Common myeloid progenitor, CD34-positive (primary cell): ENCODE measurements at regions not wholly inside any gene's neighbourhood (a gene's known extent, or its start where the extent isn't known, plus 50 kb on each side); places are given as distances from the start of the nearest gene placed in this dataset.
"Not testable (repeated sequence)": the region's sequence is repeated elsewhere in the genome, so short reads cannot be mapped to it uniquely, and the experiment has no call there.

Experiments used
- CTCF ChIA-PET: fragments of 350-600 bp; sonication (Branson Sonifier 250); formaldehyde crosslinking; loops from one replicate; lab custom pipeline; 2021; ENCODE audit warnings: antibody characterized with exemption; lab: Charles Lee
- POLR2A ChIA-PET: fragments of 350-600 bp; sonication (Branson Sonifier 250); formaldehyde crosslinking; loops from one replicate; lab custom pipeline; 2021; ENCODE audit warnings: antibody characterized with exemption; lab: Charles Lee
- DNase-seq, 3 donors: peaks; one replicate each; pipeline versions ENCODE4 v3.0.0 to v3.0.0-alpha.2; 2013
- H3K27ac ChIP-seq, 2 experiments: 1 replicate in 1 of 2; 2 replicates in 1 of 2; pipeline ENCODE4 v1.7.0; 2013; ENCODE audit warnings: inconsistent platforms in 2 of 2, low read length in 2 of 2, mild to moderate bottlenecking in 2 of 2, low read depth in 1 of 2, moderate library complexity in 1 of 2; ENCODE audit not compliant: severe bottlenecking in 2 of 2, insufficient read depth in 1 of 2, poor library complexity in 1 of 2
- H3K27me3 ChIP-seq, 5 experiments: replicated peaks in 2 of 5; 1 replicate in 3 of 5; 2 replicates in 2 of 5; pipeline versions ENCODE4 v1.6.1 to v1.7.0; 2013; ENCODE audit warnings: low read length in 4 of 5, mild to moderate bottlenecking in 2 of 5, moderate library complexity in 2 of 5, inconsistent platforms in 1 of 5; ENCODE audit not compliant: insufficient read depth in 5 of 5, control insufficient read depth in 4 of 5
- H3K36me3 ChIP-seq, 4 experiments: 1 replicate in 2 of 4; 2 replicates in 2 of 4; pipeline versions ENCODE4 v1.6.1 to v1.7.0; 2013; ENCODE audit warnings: low read length in 3 of 4, control low read depth in 1 of 4, mild to moderate bottlenecking in 1 of 4; ENCODE audit not compliant: control insufficient read depth in 4 of 4, insufficient read depth in 4 of 4
- H3K4me1 ChIP-seq, 4 experiments: 1 replicate in 3 of 4; 2 replicates in 1 of 4; pipeline versions ENCODE4 v1.6.1 to v1.7.1; 2013; ENCODE audit warnings: low read length in 3 of 4, mild to moderate bottlenecking in 3 of 4, control low read depth in 1 of 4, inconsistent platforms in 1 of 4, moderate library complexity in 1 of 4; ENCODE audit not compliant: control insufficient read depth in 4 of 4, insufficient read depth in 4 of 4; ENCODE audit errors: control extremely low read depth in 1 of 4
- H3K4me3 ChIP-seq, 7 experiments: 1 replicate in 4 of 7; 2 replicates in 3 of 7; pipeline versions ENCODE4 v1.5.1 to v1.7.0; 2013; ENCODE audit warnings: mild to moderate bottlenecking in 7 of 7, low read length in 6 of 7, moderate library complexity in 6 of 7, inconsistent platforms in 2 of 7, low read depth in 2 of 7, control low read depth in 1 of 7; ENCODE audit not compliant: insufficient read depth in 4 of 7, control insufficient read depth in 1 of 7; ENCODE audit errors: extremely low read depth in 1 of 7
- H3K9me3 ChIP-seq, 5 experiments: 1 replicate in 4 of 5; 2 replicates in 1 of 5; pipeline versions ENCODE4 v1.6.1 to v1.7.1; 2013; ENCODE audit warnings: low read length in 4 of 5, mild to moderate bottlenecking in 2 of 5, inconsistent platforms in 1 of 5, low read depth in 1 of 5, moderate library complexity in 1 of 5; ENCODE audit not compliant: control insufficient read depth in 4 of 5, insufficient read depth in 2 of 5; ENCODE audit errors: control extremely low read depth in 1 of 5
- WGBS: methylation state at CpG from one replicate; pipeline ENCODE4 v1.1.5; 2013; ENCODE audit not compliant: insufficient coverage; 5-methylcytosine and 5-hydroxymethylcytosine counted together

DNA sequence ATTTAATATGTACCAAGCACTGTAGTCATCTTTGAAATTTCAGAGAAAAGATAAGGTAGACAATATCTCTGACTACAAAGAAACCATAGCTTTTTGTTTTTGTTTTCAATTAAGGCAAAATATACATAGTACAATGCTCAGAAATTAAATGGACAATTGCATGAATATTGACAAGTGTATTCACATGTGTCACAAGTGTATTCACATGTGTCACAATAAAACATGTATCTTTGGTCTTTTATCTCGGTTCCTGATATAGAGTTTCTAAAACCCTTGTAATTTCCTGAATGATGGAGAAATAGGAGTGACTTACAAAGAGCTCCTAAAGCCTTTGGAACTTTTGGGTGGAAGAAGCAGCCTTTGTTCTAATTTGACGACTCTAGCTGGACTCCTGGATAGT lies 756.4 kb downstream of the EPHA4 start:
- H3K27ac ChIP-seq, result no peak overlapping the region
- no peaks in the 10 kb centered on the region for H3K4me1 ChIP-seq
- H3K27me3 ChIP-seq, result no peaks in the 10 kb centered on the region
- POLR2A ChIA-PET, result no interaction called here
- no peak overlapping the region for H3K4me3 ChIP-seq
- DNase-seq, result no peak
- WGBS, result 100% methylated on average over 2 of the region's 2 CpGs
- CTCF ChIA-PET, result interaction anchor here (0.5 to 1.2 kb wide), 2 partner anchors 56 to 124 kb away, joined by 3 read pairs; no protein-coding TSS in a partner anchor
- H3K36me3 ChIP-seq, result no peaks in the 10 kb centered on the region
- H3K9me3 ChIP-seq, result no peaks in the 10 kb centered on the region

DNA sequence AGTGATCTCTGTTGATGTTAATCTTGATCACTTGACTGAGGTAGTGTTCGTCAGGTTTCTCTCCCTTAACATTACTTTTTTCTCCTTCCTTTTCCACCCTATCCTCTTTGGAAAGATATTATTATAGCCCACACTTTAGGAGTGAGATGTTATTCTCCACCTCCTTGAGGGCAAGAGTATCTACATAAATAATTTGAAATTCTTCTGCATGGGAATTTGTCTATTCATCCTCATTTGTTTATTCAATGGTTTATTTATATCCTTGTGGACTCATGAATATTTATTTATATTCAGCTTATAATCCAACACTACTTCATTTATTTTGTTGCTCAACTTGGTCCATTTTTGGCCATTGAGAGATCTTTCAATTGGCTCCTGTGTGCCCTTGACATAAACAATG lies 750.4 kb downstream of the EPHA4 start:
- WGBS, result no CpG with 5 or more reads among the region's 1 CpG
- Histone ChIP-seq H3K9me3 (peaks cover 0 to 4% (median 0%) of the 10 kb centered on the region in 5 experiments), H3K4me1 (no peaks in the 10 kb centered on the region), H3K36me3 (no peaks in the 10 kb centered on the region), H3K4me3 (no peak overlapping the region), H3K27ac (no peak overlapping the region), H3K27me3 (no peaks in the 10 kb centered on the region)
- POLR2A ChIA-PET, result no interaction called here
- CTCF ChIA-PET, result no interaction called here
- no peak for DNase-seq

DNA sequence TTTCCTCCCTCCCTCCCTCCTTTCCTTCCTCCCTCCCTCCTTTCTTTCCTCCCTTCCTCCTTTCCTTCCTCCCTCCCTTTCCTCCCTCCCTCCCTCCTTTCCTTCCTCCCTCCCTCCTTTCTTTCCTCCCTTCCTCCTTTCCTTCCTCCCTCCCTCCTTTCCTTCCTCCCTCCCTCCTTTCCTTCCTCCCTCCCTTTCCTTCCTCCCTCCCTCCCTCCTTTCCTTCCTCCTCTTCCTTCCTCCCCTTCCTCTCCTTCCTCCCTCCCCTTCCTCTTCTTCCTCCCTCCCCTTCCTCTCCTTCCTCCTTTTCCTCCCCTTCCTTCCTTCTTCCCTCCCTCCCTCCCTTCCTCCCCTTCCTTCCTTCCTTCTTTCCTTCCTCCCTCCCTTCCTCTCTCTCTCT lies 748.5 kb downstream of the EPHA4 start:
- DNase-seq, H3K27me3 ChIP-seq, POLR2A ChIA-PET: not testable (repeated sequence)

DNA sequence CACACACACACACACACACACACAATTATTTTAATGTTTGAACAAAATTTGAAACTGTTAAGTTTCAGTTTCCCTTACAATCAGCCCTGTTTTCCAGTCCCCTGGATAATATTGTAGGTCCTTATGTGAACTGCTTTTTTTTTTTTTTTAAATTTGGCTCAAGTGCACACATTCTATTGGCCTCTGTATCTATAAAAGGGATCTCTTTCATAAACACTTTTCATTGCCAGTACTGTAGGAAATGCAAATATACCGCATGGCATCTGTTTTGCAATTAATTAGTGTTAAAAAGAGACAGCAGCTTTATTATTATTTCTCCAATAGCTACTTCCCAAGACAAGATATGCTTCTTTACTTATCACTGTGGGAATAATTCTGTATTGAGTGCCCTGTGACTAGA lies 738.7 kb downstream of the EPHA4 start:
- no peak overlapping the region for H3K27ac ChIP-seq
- no peaks in the 10 kb centered on the region for H3K27me3 ChIP-seq
- no peak for DNase-seq
- no peaks in the 10 kb centered on the region for H3K36me3 ChIP-seq
- no peak overlapping the region for H3K4me3 ChIP-seq
- ChIA-PET POLR2A (no interaction called here), CTCF (no interaction called here)
- no CpG with 5 or more reads among the region's 1 CpG for WGBS
- no peaks in the 10 kb centered on the region for H3K4me1 ChIP-seq
- H3K9me3 ChIP-seq, result no peaks in the 10 kb centered on the region

More for the DNA sequence above, 748.5 kb downstream of the EPHA4 start:
- H3K27ac ChIP-seq, H3K9me3 ChIP-seq, H3K4me3 ChIP-seq, CTCF ChIA-PET, H3K4me1 ChIP-seq, H3K36me3 ChIP-seq: not testable (repeated sequence)

DNA sequence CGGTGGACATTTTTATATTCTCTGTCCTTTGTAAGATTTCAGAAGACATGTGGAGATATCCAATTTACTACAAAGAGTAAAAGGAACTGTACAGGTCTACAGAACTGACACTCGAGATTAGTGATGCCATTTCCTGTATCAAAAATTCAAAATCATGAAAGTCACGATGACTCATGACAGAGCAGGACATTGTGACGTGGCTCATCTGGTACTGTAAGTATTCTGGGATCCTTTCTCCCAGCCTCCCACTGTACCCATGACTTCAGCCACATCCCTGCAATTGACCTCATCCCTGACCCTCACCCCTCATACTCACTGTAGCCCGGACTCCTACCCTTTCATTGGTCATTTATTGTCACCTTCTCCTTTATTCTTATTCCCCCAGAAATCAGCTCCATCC lies 736.5 kb downstream of the EPHA4 start:
- POLR2A ChIA-PET, result no interaction called here
- Histone ChIP-seq H3K9me3 (no peaks in the 10 kb centered on the region), H3K4me3 (no peak overlapping the region), H3K4me1 (no peaks in the 10 kb centered on the region), H3K27me3 (no peaks in the 10 kb centered on the region), H3K36me3 (no peaks in the 10 kb centered on the region), H3K27ac (no peak overlapping the region)
- DNase-seq, result no peak
- CTCF ChIA-PET, result no interaction called here
- WGBS, result 68% methylated on average over 4 of the region's 5 CpGs

DNA sequence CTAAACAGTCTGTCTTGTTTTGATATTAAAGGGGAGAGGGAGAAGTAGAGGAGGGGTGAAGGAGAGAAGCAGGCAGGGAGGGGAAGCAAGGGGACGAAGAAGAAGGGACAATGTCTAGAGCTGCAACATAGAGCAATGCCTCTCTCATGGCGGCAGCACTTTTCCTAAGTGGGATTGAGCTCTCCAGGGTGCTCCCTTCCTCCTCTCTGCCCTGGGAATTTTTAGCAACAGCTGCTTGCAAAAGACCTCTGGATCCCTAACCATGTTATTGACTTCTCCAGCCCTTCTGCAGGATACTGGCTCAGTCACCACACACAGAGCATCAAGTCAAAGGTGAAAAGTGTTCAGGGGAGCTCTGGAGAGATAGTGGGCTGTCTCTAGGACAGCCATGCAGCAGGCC lies 734.9 kb downstream of the EPHA4 start:
- H3K27ac ChIP-seq, result no peak overlapping the region
- H3K9me3 ChIP-seq, result no peaks in the 10 kb centered on the region
- H3K36me3 ChIP-seq, result no peaks in the 10 kb centered on the region
- 92% methylated on average over 2 of the region's 2 CpGs for WGBS
- POLR2A ChIA-PET, result no interaction called here
- H3K4me3 ChIP-seq, result no peak overlapping the region
- no peaks in the 10 kb centered on the region for H3K27me3 ChIP-seq
- CTCF ChIA-PET, result no interaction called here
- H3K4me1 ChIP-seq, result no peaks in the 10 kb centered on the region
- no peak for DNase-seq

DNA sequence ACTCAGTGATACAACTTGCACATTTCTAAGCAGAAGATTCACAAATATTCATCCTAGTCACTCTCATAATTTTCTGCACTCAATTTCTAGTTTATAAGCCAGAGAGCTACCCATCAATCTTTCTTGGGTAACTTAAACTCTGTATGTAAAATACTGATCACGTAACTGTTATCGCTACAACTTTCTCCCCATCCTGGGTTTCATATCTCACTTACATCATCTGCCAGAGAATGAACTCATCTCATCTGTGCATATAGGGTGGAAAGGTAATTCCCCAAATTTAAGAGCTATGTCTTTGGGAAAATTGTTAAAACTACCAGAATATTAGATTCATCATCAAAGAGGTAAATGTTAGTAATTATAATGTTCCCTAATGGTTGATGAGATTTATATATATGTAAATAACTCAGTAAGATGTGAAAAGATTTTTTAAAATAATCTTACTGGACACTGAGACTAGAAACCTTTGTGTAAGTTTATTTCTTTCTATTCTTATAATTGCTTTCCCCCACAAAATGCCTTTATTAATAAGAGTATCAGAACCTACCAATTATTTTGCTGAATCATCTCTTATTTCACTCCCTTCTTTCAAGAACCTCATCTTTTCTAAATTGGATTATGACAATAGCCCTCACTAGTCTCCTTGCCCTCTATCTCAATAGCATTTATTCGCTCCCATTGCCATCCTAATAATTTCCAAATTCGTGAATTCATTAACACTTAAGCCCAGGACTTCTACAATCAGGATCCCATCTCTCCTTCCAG lies 729.0 kb downstream of the EPHA4 start:
- ChIA-PET POLR2A (no interaction called here), CTCF (no interaction called here)
- peaks cover 0 to 2% (median 0%) of the 10 kb centered on the region in 5 experiments for H3K27me3 ChIP-seq
- DNase-seq, result no peak
- H3K36me3 ChIP-seq, result no peaks in the 10 kb centered on the region
- H3K4me3 ChIP-seq, result no peak overlapping the region
- 89% methylated on average over 3 of the region's 4 CpGs for whole genome bisulfite sequencing
- H3K4me1 ChIP-seq, result no peaks in the 10 kb centered on the region
- no peak overlapping the region for H3K27ac ChIP-seq
- H3K9me3 ChIP-seq, result no peaks in the 10 kb centered on the region
